ENCODE measurements at regions not wholly inside any gene's neighbourhood (a gene's known extent, or its start where the extent isn't known, plus 50 kb on each side); places are given as distances from the start of the nearest gene placed in this dataset.
A peak's percentile ranks its signal among the peaks of the same experiment; 100 is the strongest.

DNA sequence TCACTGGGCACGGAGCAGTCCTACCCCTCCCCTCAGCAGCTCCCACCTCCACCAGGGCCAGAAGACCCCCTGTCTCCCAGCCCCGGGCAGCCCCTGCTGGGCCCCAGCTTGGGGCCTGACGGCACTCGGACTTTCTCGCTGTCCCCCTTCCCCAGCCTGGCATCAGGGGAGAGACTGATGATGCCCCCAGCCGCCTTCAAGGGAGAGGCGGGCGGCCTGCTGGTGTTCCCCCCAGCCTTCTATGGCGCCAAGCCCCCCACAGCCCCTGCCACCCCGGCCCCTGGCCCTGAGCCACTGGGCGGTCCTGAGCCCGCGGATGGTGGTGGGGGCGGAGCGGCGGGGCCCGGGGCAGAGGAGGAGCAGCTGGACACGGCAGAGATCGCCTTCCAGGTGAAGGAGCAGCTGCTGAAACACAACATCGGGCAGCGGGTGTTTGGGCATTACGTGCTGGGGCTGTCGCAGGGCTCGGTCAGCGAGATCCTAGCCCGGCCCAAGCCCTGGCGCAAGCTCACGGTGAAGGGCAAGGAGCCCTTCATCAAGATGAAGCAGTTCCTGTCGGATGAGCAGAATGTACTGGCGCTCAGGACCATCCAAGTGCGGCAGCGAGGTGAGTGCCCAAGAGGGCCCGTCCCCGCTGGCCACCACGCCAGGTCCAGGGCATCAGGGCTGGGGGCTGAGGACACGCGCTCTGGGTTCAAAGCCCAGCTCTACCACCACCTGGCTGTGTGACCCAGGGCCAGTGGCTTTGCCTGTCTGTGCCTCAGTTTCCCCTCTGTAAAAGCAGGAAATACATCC, 58.6 kb downstream of the PHETA1 start:
- DNase-seq (ENCODE audit: low read depth in 2 of 2) = no peak

DNA sequence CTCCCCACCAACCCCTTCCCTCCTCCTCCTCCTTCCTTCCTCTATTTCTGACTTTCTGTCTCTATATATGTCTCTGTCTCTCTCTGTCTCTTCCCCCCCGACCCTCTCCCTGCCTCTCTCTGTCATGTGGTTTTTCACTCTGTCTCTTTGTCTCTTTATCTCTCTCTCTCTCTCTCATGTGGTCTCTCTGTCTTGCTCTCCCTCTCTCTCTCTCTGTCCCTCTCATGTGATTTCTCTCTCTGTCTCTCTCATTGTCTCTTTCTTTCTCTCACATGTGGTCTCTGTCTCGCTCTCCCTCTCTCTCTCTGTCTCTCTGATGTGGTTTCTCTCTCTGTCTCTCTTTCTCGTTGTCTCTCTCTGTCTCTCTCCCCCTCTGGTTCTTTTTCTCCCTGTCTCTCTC, 59.3 kb downstream of the PHETA1 start:
- no peak for DNase-seq (ENCODE audit: low read depth in 2 of 2)

DNA sequence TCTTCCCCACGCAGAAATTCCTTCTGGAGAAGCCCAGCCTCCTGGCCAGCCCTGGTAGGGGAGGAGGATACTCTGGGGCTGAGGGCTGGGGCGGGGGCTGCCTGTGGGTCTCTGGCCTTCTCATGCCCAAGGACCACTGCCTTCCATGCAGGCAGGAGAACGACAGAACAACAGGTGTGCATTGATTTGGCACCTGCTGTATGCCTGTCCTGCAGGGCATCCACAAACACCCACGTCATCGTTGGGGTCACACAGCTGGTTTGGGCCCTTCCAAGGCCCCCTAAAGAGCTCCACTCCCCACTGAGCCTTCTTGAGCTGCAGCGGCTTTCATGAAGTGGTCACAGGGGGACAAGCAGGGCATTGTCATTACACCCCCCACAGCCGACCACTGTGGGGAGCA, 60.4 kb downstream of the PHETA1 start:
- no peak for DNase-seq (ENCODE audit: low read depth in 2 of 2)

DNA sequence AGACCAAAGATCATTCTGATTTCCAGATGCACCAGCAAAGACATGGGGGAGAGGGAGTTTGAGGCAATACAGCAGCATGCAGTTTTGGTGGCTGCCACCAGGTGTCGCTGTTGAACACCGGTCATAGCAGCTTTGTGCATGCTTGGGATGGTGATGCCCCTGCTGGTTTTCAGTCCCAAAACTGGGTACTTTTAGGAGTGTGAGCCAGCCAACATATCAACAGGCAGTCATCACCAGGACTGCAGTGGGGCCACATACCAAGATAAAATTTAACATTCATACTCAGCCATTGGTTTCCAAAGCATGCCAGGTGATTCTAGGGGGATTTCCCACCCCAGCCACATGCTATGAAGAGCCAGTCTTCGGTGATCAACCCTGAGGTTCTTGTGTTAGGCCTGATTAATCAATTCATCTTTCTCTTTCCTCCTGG, 64.2 kb downstream of the PHETA1 start:
- DNase-seq (ENCODE audit: low read depth in 2 of 2) = peak; percentile 19 to 26

DNA sequence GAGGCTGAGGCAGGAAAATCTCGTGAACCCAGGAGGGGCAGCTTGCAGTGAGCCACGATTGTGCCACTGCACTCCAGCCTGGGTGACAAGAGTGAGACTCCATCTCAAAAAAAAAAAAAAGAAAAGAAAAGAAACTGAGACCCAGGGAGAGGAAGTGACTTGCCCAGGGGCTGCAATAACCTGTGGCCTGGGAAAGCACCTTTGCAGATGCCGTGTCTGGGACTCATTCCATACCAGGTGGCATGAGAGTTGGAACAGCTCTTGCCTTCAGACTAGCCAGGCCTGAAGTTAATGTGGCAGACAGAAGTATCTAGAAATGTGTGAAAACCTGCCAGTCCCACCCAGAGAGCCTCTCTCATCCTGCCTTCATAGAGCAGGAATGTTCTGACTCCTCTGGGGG, 65.4 kb downstream of the PHETA1 start:
- DNase-seq (ENCODE audit: low read depth in 2 of 2) = no peak

DNA sequence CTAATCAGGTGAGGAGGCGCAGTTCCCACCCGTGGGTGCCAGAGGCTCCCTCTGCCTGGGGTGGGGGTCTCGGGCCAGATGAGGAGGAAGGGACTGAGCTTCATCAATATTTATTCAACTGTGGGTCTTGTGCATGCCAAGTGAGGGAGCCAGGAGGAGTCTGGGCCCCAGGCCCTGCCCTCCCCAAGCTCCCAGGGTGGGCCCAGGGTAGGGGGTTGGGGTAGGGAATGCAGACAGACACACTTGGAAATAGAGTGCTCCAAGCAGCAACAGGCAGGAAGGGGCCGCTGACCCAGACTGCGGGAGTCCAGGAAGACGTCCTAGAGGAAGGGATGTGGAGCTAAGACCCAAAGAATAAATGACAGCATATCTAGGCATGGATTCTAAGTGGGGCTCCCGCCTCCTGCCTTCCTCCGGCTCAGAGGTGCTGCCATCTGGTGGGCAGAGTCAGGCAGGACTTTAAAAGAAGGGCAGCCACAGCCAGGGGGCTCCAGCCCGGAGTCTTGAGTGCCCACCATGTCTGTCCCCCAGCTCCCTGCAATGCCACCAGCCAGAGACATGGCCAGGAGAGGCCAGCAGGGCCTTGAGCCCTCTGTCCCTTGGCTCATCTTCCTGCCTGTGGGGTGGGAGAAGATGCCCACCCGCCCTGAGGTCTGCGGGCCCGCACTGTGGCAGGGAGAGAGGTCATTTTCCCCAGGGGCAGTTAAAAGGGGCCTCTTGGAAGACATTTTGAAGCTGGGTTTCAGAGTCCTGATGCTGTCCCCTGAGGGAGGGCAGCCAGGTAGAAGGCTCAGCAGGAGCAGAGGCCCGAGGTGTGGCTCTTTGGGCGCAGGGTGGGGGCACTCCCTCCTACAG, 70.1 kb downstream of the PHETA1 start:
- DNase-seq (ENCODE audit: low read depth in 2 of 2) = peak; percentile 7 to 23

DNA sequence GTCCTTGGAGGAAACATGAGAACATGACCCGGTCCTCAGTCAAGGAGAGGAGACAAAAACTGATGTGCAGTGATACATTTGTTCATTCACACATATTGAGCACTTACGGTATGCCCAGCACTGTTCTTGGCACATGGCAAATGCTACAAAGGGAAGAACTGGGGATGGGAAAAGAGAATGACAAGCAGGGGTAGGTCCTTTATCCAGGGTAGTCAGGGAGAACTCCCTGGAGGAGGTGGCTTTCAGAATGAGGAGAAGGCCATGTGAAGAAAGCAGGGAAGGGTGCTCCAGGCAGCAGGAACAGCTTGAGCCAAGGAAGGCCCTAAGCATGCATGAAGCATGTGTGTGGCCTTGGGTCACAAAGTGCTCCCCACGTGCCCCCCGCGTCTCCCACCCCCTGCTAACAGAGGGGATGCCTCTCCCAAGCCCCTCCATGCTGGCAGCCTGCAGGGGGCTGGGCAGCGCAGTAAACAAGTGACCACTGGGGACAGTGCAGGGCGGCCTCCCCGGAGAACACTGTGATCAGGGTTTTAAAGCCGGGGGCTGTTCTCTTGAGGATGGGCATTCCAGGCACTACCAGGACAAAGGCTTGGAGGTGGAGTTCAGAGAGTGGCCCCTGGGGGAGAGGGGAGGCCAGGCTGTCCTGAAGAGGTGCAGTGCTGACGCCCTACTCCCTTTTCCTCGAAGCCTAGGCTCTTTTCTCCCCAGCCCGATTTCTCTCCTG, 71.0 kb downstream of the PHETA1 start:
- DNase-seq (ENCODE audit: low read depth in 2 of 2) = no peak

DNA sequence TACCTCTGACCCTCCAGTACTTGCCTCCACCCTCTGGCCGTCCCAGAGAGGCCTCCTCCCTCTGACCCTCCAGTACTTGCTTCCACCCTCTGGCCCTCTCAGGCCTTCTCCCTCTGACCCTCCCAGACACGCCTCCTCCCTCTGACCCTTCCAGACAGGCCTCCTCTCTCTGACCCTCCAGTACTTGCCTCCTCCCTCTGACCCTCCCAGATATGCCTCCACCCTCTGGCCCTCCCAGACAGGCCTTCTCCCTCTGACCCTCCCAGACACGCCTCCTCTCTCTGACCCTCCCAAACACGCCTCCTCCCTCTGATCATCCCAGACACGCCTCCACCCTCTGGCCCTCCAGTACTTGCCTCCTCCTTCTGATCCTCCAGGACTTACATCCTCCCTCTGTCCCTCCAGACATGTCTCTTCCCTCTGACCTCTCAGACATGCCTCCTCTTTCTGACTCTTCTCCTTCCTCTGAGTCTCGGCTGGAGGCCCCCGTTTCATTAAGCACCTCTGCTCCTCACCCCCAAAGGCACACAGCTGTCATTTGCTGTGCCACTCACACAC, 71.9 kb downstream of the PHETA1 start:
- no peak for DNase-seq (ENCODE audit: low read depth in 2 of 2)

DNA sequence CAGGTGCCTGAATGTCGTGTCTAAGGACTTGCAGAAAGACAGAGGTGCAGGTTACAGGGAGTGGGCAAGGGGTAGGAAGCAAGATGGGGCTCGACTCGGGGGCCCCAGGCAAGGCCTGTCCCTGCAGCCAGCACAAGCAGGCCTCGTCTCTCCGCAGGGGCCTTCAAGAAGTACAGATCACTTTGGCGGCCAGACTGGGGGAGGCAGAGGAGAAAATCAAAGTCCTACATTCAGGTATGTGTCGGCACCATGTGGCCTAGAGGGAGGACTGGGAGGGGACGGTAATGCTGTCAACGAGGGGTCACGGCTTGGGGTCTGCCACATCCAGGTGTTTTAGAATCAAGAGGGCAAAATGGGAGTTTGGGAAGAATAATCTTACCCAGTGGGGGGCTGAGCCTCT, 73.7 kb downstream of the PHETA1 start:
- DNase-seq (ENCODE audit: low read depth in 2 of 2) = no peak

DNA sequence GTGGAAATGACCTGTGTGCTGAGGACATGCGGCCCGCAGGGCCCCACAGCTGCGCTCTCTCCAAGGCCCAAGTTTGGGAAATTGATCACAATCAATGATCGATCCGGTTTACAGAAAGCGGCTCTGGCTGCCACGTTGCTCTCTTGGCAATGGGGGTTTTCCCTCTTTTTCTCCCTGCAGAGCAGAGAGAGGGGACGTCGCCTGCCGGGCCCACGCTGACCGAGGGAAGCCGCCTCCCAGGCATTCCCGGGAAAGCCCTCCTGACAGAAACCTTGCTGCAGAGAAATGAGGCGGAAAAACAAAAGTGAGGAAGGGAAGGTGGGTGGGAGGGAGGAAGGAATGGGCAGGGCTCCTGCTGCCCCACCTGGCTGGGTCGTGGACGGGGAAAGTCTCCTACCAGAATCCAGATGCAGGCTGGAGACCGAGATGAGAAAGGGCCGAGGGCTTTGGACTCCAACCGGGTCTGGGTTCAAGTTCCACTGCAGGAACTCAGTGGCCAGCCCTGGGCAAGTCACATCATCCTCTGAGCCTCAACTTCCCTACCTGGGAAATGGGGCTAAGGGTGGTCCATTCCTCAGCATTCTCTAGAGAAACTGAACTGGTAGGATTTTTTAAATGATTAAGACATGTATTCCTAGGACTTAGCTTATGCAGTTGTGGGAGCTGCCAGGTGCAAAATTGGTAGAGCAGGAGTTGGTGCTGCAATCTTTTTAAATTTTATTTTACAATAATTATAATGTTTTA, 75.5 kb downstream of the PHETA1 start:
- DNase-seq (ENCODE audit: low read depth in 2 of 2) = no peak

DNA sequence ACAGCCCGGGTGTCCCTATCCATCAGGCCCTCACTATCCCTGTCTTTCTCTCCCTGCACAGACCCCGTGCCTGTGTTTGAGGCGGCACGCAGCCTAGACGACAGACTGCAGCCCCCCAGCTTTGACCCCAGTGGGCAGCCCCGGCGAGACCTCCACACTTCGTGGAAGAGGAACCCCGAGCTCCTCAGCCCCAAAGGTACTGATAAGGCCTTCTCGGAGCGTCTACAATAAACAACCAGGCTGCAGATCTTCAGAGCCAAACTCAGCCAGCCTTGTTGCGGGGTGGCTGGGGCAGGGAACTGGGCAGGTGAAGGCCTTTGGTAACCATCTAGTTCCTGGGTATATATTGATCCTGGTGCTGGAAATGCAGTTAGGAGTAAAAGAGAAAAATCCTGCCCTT, 77.5 kb downstream of the PHETA1 start:
- DNase-seq (ENCODE audit: low read depth in 2 of 2) = no peak

DNA sequence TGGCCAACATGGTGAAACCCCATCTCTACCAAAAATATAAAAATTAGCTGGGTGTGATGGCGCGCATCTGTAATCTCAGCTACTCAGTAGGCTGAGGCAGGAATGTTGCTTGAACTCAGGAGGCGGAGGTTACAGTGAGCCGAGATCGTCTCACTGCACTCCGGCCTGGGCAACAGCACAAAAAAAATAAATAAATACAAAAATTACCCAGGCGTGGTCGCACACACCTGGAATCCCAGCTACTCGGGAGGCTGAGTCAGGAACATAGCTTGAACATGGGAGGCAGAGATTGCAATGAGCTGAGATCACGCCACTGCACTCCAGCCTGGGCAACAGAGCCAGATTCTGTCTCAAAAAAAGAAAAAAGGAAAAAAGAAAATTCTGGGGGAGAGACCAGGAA, 80.1 kb downstream of the PHETA1 start:
- DNase-seq (ENCODE audit: low read depth in 2 of 2) = no peak

DNA sequence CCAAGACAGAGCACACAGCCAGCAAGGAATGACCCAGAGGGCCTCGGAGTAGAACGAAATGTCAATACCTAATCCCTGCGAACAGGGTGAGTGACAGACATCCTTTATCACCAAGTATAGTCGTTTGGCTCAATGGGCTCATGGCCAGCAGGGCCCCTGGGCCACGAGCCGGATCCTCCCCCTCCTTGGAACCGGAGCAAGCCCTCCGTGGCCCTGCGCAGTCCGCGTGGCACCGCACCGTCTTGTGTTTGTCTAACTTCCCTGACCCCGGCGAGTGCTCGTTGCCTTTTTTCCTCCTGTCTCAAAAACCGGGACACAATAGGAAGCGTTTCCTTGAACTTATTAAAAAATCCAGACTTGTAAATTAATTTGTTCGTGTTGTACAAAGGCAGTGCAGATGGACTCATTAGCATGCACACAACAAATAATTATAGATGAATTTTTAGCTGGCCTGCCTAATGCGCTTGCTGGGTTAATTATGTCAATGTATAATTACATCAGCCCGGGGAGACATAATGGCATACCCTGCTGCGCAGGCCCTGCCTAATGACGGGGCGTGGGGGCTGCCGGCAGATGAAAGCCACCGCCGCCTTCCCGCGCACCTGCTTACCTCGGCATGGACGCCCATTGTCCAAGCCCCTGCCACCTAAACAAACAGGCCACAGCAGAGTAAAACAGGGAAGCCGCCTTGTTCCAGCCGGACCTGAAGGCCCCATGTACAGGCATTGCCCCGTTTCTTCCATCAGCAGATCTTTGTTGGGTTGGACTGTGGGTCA, 81.6 kb downstream of the PHETA1 start:
- DNase-seq (ENCODE audit: low read depth in 2 of 2) = no peak

DNA sequence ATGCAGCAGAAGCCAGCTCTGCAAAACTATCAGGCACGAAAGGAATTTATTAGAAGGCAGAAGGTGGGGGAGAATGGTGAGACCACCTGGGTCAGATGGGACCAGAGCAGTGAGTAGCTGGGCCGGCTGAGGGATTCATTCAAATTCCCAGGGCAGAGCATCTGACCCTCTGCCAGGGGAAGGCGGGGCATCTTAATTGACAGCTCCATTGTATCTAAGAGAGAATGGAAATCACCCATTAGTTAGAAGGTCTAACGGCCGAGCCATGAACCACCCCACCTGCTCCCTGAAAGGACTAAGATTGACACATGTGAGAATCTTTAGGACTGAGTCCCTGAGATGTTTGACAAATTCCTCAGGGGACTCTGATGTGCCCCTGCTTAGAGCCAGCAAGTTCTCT, 83.7 kb downstream of the PHETA1 start:
- no peak for DNase-seq (ENCODE audit: low read depth in 2 of 2)

DNA sequence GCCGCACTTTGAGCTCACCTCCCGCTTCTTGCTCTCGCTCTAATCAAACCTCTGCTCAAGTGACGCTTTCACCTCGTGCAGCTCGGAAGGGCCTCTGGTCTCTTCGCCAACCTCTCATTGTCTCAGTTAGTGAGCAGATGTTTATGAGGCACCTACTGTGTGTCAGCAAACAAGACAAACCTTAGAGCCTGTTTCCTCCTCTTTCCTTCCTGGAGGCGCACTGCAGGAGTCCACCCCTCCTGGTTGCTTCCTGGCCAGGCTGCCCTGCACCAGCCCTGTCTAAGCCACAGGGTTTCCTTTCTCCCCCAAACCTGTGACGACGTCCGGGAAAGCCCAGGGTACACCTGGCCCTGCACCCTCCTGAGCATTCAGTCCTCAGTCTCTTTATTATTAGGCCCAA, 84.2 kb downstream of the PHETA1 start:
- DNase-seq (ENCODE audit: low read depth in 2 of 2) = no peak

DNA sequence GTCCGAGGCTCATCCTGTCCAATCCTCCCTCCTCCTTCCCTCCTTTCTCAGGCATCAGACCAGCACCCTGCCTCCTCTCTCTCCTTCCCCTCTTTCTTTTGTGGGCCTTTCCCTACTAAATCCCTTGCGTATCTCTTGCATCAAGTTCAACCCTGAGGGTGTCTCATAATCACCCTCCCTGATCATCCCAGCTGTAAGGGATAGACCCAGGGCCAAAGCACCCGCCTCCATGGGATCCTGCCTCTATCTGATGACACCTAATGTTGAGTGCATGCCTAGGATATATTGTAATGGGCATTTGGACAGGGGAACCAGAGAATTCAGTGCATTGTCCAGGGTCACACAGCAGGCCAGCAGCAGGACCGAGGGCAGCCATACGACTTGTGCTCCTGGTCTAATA, 84.9 kb downstream of the PHETA1 start:
- no peak for DNase-seq (ENCODE audit: low read depth in 2 of 2)

DNA sequence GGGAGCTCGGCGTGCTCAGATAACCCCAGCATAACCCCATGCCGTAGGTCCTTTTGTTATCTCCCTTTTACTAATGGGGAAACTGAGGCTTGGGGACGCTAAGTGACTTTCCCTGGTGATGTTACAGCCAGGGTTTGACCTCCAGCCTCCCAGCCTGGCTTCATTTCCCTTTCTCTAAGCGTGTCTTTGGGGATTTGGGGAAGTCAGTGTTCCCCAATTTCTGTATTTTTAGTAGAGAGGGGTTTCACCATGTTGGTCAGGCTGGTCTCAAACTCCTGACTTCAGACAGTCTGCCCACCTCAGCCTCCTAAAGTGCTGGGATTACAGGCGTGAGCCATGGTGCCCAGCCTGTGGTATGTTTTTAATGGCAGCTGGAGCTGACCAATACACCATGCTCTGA, 85.4 kb downstream of the PHETA1 start:
- no peak for DNase-seq (ENCODE audit: low read depth in 2 of 2)

DNA sequence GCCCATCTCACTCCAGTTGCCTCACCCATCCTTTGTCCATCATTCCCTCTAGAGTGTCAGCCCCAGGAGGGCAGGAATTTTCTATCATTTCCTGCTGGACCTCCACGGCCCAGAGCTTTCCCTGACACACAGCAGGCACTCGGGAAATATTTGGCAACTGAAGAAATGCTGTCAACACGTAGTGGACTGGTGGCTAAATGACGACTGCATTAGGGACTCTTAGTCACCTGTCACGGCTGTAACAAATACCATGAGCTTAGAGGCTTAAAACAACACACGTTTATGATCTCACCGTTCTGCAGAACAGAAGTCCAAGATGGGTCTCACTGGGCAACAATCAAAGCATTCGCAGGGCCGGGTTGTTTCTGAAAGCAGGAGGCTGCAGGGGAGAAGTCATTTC, 91.3 kb downstream of the PHETA1 start:
- no peak for DNase-seq (ENCODE audit: low read depth in 2 of 2)

DNA sequence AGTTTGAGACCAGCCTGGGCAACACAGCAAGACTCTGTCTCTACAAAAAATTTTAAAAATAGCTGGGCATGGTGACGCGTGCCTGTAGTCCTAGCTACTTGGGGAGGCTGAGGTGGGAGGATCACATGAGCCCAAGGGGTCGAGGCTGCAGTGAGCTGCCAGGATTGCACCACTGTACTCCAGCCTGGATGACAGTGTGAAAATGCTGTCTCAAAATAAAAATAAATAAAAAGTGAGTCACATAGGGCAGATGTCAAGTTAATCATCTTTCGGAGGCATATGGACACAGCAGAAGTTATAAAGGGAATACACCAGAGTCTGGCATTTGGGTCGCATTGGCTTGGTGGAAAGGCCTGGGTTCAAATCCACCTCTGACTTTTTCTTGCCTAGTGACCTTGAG, 92.7 kb downstream of the PHETA1 start:
- no peak for DNase-seq (ENCODE audit: low read depth in 2 of 2)

DNA sequence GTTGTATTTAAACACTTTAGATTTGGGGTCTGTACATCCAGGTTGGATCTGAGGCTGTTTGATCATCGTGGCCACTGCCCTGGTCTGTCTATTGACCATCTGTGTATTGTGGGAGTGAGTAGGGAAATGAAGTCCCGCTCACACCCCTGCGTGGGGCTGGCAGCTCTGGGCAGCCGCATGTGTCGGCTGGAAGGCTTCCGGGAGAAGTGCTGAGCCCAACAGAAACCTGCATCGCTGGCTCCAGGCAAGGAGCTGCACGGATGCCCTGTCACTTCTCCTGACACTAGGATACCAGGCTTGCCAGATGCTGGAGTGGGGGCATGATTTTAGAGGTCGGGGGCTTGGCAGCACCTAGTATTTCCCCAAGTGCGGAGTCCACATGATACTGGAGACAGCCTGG, 93.6 kb downstream of the PHETA1 start:
- no peak for DNase-seq (ENCODE audit: low read depth in 2 of 2)

DNA sequence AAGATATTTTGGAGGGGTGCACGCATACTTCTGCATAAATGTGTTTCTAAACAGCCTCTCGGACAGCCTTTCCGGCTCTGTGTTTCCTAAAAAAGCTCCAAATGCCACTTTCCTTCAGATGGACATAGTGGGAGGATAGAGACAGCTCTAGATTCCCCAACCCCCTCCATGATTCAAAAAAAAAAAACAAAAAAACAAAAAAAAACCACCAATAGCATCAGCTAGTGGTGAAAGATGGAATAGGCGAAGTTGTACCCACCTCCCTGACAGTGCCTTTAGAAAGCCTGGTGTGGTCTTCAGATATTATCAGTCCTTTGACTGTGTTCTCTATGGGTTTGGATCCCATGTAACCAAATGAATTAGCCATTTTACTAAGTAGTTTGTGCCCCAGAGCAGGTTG, 94.1 kb downstream of the PHETA1 start:
- no peak for DNase-seq (ENCODE audit: low read depth in 2 of 2)

All from stimulated activated CD8-positive, alpha-beta memory T cell treated with anti-CD3 and anti-CD28 coated beads, Interleukin-15, amount 100 ng/mL, for 48 hours (primary cell).